IPS-NIHi7 (cell line): ENCODE measurements at regions not wholly inside any gene's neighbourhood (a gene's known extent, or its start where the extent isn't known, plus 50 kb on each side); places are given as distances from the start of the nearest gene placed in this dataset.

Source experiments
- DNase-seq: peaks from one replicate; pipeline ENCODE4 v3.0.0; 2012; ENCODE audit warnings: mixed read lengths; ENCODE audit errors: extremely low spot score

DNA sequence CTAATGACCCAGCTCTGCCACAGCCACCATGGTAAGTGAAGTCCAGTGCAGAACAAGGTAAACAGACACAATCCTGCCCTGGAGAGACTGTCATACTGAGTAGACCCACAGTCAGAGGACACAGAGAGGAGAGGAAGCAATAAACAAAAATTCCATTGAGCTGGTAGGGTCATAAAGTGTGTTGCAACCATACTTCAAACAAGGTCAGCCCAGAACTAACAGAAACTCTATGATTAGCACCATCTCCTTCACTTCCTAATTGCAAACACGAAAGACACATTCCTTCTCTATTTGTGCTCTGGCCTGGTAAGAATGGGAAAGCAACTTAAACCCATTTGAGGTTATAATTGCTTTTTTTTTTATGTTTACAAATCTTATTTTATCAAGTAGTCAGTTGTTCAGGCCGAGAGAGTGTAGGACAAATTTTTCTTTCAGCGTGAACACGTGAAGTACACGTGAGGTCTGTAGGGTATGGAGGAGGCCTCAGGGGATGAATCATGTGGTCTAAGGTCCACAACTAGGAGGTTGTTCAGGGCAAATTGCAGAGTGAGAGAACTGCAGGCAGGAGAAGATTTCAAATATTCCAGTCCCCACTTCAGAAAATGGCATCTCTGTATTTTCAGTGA, 71.4 kb upstream of the GLS start:
- no peak for DNase-seq

DNA sequence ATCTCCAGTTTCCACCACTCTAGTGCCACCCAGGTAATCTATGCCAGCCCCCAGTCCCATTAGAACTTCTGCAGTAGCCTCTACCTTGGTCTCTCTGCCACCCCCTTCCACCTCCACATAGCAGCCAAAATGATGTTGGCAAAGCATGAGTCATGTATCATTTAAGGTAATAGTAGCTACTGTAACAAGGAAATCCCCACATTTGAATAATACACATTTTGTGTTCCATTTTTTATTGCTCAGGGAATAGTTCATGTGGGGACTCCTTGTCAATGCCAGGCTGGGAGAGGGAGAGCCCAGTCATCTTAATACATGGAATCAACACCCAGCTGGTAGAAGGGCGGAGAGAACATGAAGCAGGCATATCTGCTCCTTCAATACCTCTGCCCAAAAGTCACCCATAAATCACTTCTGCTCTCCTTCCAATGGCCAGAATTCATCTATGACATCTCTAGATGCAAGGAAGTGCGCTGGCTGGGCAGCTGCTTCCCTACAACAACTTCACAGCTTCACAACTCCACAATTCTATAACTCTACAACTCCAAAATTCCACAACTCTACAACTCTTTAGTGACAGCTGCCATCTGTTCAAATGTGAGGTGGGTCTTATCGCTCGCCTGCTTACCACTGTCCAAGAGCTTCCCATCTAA, 70.6 kb upstream of the GLS start:
- DNase-seq: no peak

DNA sequence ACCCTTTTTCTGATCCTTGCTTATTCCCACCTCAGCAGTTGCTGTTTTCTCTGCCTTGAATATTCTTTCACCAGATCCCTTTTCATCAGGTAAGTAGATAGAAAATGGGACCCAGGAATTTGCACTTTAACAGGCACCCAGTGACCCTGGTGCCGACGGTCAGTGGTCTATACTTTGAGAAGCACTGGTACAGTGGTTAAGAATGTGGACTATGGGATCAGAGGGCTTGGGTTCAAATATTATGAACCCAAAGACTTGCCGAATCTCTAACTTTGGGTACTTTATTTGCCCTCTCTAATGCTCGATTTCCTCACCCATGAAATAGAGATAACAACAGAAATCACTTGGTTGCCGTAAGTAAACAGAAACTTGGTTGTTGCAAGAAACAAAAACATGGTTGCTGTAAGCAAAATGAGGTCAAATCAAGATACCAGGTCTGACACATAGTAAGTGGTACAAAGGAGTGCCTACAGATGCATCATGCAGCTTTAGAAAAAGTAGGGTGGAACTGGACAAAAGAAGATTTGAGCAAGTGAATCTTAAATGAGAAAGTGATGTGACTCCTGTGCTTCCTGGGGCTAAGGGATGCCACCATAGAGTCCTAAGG, 69.5 kb upstream of the GLS start:
- DNase-seq: no peak

DNA sequence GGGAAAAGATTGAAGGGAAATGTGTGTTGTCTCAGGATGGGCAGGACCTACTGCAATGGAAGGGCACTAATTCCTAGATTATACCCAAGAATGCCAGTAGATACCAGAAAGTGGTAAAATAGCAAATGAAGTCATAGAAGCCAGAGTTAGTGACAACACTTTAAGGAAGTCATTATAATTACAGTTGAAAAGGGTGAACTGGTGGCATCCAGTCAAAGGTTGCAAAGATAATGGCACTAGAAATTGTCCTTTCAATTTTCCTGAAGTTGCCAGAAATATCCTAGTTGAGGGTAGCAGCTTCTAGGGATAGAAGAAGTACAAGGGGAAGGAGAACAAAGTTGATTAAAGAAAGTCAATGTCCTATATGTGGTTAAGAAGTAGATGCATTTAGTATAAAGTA, 68.8 kb upstream of the GLS start:
- DNase-seq: no peak

DNA sequence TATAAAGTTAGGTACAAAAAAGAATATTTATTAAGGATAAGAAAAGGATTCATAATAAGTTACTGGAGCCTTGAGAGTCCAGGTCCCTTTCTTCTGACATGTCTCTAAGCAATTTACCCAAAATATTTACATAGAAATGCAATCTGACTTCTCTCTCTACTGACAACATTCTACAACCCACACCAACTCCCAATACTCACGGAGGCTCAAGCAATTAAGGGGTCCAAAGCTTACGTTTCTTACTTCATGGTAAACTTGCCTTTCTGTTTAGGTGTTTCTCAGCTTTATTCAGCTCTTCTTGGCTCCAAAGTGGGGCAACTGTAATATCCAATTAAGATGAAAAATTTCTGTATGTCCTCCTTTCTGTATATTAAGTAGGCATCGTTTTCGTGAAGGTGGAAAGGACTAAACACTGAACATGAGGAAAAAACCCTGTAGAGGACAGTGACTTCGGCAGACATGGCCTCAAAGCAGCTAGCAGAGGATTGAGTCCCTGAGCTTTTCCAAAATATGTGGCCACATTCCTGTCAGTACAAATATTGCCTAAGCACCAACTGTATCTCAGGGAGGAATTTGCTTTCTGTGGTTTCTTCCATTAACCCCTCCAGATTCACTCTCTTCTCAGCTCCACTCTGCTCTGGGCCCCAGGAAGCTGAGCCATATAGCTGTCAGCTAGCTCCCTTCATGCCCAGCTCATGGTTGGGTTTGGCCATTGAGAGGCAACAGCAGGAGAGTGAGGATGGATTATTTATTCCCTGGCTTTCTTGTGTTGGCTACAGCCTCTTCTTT, 67.9 kb upstream of the GLS start:
- no peak for DNase-seq

DNA sequence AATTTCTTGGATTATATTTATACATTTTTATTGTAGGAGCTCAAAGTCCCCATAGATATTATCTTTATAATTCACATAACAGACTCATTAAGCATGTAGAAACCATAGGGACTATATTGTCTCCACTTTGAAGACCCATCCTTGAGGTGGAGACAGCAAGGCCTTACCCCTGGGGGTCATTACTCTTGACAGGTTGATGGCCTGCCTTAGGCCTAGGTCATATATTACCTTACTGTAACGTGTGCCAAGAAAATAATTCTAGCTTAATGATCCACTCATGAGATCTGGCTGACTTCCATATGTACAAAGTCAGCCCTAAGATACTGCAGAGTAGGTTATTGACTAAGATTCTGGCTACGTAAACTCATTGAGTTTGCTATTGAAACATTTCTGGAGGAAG, 65.4 kb upstream of the GLS start:
- no peak for DNase-seq

DNA sequence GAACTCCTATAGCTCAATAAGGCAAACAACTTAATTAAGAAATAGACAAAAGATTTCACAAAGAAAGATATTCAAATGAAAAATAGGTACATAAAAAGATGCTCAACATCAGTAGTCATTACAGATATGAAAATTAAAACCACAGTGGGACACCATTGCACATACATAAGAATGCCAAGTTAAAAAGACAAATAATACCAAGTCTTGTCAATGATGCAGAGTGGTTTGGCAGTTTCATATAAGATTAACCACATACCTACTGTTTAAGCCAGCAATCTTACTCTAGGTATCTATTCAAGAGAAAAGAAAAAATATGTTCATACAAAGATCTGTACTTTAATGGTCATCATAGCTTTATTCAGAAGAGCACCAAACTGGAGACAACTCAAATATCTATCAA, 63.5 kb upstream of the GLS start:
- DNase-seq: no peak

DNA sequence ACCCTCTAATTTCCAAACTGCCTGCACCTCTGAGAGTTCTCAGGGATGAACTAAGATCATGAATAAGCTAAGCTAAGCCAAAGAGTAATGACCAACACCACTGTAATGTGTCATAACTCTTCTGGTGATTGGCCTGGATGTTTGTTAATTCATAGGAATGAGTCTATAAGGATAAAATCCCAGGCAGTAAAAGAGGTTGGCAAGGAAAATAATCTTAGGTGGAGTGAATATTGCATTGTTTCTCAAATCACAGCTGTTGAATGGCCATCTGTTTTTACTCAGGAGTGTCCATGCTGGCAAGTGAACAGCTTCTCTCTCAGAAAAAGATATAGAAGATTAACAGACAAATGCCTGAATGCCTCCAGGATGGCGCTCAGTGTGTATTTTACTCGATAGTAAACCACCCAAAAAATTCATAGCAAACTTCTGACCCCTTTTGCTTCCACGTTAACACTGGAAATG, 60.8 kb upstream of the GLS start:
- no peak for DNase-seq

DNA sequence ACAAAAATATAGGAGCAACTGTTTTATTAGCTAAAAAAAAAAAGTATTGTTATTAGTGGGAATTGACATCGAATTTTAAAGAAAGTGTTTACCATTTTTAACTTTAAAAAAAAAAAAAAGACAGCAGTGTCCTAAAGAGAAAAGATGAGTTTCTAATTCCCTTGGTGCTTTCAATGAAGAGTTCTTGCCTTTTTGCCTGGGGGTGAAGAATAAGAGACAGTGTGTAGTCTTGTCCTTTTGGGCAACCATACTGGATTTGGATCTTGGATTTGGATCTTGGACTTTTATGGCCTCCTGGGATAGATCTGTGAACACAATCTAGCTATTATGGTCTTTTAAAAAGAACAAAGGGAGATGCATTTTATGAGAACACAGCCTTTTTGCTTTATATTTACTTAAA, 60.2 kb upstream of the GLS start:
- DNase-seq: no peak

DNA sequence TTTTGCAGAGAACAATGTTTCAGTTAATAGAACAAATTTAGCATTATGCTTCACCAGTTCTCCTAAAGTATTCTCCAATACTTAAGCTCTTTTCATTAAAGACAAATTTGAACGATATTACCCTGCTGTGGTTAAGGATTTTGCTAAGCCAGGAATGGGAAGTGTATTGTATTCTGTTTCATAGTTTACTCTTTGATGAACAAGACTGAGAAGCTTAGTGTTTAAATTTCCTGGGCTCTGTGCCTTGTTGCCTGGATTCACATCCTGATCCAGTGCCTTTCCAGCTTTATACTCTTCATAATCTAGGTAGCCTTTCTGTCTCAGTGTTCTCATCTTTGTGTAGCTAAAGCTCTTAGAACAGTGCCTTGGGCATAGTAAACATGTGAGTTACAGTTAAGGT, 58.6 kb upstream of the GLS start:
- no peak for DNase-seq

DNA sequence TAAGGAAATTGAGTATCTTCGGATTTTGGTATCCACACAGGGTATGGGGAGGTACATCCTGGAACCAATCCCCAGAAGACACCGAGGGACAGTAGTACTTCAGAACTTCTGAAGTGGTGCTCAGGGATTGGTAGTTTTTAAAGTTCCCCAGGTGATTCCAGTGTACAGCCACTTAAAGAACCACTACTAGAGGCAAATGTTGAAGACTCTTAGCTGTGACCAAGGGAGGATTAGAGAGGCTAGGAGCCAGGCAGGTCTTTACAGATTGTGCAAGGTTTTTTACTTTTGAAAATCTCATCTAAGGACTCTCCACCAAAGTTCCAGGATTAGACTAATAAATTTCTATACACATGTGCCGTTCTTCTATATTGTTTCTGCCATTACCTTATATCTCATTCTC, 52.9 kb upstream of the GLS start:
- DNase-seq: no peak

DNA sequence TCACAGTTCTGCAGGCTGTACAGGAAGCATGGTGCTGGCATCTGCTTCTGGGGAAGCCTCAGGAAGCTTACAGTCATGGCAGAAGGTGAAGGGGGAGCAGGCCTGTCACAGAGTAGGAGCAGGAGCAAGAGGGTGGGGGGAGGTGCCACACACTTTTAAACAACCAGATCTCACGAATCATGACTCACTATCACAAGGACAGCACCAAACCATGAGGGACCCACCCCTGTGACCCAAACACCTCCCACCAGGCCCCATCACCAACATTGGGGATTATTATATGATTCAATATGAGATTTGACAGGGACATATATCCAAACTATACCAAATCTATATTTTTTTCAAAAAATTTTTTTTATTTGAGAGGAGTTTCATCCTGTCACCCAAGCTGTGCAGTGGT, 51.0 kb upstream of the GLS start:
- DNase-seq: no peak
